Germinal center (tissue), 1 donor: ENCODE measurements at regions not wholly inside any gene's neighbourhood (a gene's known extent, or its start where the extent isn't known, plus 50 kb on each side); places are given as distances from the start of the nearest gene placed in this dataset.

Experiments used
- DNase-seq: peaks from one replicate; pipeline ENCODE4 v3.0.0; 2012; ENCODE audit warnings: mixed read lengths, low spot score

DNA sequence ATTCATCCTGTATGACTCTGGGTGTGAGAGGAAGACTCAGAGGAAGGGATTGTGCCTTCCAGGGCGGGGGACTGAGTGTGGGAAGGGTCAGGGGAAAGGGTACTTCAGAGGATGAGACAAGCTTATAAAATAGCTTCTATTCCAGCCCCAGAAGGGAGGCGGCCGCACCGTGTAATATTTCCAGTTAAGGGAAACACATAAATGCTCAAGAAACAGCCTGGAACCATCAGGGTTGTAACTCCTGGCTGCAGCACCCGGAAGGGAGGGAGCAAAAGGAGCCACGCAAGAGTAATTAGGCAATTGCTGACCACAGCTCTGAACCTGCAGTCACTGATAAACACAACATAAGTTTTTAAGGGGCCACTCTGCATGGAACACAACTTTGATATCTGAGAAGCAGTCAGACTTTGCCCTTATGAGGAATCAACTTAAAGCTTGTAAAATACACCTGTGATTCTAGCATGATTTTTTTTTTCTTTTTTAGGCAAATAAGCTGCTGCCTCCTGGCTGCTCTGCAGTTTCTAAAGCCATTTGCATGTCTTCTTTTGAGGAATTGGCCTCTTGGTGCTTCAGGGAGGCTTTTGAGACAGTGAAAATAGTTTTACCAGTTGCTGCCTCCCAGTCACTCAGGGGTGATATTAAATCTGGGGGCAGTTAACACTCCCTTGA is 382.7 kb downstream of the ENC1 start:
- no peak for DNase-seq

DNA sequence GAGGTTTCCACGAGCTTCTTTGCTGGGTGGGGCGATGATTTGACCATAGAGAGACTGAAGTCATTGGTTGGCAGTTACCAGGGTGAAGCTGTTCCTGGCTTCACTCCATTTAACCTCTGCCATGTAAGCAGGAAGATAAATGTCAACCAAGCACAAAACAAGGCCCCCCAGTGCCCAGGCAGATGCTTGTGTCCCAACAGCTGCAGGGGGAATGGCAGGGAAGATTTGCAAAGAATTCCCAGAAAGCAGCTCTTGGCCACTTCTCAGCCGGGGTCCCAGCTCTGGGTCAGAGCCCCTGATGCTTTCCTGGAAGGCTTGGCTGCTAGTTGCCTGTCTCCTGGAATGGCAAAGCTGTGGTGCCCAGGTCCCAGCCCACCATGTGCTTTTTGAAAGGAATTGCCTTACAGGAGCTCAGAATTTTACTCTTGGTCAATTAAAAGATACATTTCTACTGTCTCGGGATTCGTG is 383.4 kb downstream of the ENC1 start:
- no peak for DNase-seq

DNA sequence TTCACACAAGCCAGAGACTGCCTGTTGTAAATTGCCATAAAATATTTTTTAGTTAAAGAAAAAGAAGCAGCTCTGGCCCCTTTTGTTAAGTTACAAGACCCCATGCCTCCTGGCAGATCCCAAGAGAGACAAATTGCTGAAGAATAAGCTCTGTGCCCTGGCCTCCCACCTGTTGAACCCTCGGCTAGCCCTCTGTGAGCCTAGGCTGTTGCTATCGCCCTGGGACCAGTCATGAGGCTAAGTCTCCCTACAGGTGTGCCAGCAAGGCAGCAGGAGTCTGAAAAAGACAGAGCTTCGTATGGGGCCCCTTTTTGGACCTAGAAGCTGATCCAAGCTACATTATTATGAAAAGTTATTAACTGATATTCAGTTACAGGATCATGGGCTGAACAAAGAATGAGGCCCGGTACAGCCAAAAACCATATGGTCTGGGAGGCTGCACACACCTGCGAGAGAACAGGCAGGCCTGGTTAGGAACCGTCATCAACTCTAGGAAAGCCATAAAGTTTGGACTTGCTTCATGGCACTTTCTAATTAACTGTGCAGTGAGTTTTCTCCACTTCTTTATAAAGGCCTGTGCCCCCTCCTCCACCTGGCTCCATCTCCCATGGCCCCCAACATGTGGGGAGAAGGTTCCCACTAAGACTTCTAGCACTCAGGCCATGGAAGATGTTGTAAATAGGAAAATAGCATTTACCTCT is 384.7 kb downstream of the ENC1 start:
- no peak for DNase-seq

DNA sequence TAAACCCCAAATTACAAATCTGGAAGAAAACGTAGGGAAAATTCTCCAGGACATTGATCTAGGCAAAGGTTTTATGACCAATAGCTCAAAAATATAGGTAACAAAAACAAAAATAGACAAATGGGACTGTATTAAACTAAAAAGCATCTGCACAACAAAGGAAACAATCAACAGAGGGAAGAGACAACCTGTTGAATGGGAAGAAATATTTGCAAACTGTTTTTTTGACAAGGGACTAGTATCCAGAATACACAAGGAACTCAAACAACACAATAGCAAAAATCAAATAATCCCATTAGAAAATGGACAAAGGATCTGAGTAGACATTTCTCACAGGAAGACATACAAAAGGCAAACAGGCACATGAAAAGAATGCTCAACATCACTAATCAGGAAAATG is 386.3 kb downstream of the ENC1 start:
- no peak for DNase-seq

DNA sequence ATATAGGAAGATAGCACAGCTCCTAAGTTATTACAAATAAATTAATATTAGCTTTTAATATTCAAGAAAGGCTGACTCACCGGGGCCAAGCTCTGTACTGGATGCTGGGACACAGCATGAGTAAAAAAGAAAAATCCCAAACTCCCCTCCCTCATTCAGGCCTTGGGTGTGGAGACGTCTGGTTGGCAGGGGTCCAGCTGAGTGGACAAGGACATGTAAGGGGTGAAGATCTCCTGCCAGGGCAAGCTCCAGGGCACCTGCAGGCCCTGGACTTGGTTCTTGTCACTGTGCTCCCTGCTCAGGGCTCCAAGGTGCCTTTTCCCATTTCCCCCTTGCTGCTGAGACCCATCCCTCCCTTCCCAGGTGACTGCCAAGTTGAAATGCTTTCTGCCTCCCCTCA is 388.5 kb downstream of the ENC1 start:
- no peak for DNase-seq

DNA sequence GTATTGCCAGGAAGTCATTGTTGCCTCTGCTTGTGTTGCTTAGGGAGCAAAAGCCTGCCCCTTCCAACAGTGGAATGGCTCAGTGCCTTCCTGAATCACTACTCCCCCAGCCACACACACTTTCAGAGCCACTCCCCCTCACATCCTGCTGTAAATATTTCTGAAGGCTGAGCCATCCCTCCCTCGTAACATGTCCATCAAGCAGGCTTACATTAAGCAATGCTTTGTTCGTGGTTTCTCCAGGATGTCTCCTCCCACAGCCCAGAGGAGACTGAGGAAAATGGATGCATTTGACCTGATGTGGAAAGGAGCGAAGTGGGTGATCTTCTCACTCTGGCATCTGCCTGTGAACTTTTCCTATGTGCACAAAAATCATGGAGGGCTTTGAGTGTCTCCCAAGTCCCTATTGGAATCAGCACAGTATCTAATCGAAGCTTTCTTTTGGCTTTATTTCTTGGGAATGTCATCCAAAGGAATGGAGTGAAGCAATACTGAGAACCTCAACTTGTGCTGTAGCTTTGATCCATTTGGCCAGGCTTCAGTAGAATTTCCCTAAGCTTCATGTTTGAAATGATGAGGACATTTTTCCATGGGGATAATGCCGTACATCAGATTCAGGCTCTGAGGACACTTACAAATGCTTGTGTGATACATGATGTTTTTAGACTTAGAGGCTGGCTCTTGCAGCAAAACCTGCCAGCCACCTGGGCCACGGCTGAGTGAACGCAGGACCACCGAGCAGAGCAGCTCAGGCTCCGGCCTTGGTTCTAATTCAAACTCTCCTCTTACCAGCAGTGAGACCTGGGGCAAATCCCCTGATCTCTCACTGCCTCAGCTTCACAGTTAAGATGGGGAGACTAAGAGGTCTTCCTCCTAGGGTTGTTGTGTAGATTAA is 389.1 kb downstream of the ENC1 start:
- DNase-seq = no peak

DNA sequence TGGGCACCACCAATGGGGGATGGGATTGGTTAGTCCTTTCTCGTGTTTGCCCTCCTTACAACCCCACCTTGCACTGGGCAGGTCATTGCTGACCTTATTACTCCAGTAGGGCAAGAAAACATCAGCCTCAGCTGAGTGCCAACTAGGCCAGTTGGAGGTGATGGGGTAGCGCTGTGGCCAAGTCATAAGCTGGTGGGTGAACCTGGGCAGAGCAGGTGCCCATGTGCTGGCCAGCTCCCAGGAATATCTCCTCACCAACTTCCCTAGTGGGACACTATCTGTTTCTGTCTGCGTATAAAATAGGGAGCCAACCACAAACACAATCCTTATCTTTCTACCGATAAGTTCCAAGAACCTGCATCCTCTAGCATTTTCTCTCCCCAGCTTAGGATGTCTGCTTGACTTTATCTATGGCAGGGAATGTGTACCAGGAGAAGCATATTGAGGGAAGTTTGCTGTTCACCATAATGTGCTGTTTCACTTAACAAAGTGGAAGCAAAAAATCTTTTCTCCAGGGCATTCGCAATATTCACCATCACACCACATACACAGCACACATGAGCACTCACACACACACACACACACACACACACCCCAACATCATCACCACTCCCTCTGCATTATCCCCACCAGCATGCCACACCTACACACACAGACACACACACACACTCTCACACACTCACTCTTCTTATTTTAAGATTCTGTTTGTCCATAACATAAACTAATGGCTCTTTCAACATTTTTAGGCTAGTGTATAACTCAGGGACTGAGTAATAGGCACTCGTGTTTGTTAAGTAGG is 390.0 kb downstream of the ENC1 start:
- no peak for DNase-seq

DNA sequence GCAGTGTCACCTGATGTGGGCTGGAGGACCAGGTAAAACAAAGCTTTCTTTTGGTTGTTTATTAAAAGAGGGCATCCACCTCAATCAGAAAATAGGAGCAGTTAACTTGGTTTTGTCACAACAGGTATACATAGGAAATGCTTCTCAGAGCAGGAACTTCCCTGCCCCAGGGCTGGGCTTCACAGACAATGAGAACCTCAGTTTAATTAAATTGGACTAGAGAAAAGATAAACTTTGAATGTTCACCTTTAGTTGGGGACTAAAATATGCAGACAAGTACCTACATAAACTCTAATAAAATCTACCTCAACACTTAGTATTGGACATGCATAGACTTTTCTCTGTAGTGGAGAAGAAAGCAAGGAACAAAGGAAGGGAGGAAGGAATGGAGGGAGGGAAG is 392.0 kb downstream of the ENC1 start:
- no peak for DNase-seq

DNA sequence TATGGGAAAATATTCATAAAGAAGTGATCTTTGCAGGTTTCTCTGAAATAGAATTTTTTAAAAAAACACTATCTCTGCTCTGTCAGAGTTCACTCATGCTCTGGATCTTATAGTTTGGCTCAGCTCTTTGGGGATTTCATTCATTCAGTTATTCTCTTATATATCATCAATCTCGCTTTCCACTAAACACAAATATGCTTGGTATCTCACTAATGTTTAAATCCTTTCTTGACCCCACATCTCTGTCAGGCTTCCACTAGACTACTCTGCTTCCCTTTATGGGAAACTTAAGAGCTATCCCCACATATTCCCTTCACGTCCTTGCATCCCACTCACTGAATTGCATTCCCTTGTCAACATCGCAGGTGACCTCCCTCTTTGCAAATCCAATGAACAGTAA is 396.1 kb downstream of the ENC1 start:
- no peak for DNase-seq

DNA sequence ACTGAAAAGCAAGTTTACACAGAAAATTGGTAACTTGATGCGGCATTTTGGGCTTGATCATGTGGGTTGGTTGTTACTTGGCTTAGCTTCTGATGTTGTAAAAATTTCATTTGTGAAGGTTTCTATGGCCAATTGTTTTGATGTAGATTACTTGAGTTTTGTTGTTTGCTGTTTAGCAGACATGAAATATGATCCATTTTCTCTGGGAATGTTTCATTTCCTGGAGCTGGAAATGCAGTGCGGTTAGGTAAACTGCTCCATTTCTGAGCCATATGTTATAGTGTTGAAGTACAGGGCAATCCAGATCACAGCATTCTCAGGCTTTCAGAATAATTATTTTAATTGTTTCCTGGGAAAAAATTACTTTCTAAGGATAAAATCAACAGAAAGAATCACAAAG is 396.9 kb downstream of the ENC1 start:
- DNase-seq = no peak

DNA sequence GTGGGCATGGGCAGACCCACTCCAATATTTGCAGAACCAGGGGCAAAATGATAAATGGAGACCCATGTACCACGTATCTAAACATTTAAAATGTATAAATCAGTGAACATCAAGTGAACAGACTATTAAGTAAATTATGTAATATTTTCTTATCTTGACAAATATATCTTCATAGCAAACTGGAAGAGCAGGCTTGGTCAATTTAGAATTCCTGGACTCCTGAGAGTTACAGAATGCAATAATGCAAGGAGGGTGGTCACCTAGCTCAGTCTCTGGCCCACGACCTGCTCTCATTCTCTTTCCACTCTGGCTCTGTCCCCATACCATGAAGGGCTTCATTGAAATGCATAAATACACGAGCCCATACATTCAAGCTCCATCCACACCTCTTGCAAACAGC is 398.0 kb downstream of the ENC1 start:
- no peak for DNase-seq

DNA sequence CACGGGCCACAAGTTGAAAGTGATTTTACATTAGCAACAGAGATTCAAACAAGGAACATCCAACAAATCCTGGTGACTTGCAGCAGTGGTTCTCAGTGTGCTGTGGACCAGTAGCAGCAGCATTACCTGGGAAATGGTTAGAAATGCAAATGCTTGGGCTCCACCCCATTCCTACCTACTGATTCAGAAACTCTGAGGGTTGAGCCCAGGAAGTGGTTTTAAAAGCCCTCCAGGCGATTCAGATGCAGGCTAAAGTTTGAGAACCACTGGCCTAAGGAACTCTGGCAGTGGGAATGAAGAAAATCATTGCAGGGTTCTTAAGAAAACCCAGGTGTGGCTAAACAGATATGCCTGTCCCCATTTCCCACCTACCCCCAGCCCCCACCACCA is 398.8 kb downstream of the ENC1 start:
- no peak for DNase-seq

DNA sequence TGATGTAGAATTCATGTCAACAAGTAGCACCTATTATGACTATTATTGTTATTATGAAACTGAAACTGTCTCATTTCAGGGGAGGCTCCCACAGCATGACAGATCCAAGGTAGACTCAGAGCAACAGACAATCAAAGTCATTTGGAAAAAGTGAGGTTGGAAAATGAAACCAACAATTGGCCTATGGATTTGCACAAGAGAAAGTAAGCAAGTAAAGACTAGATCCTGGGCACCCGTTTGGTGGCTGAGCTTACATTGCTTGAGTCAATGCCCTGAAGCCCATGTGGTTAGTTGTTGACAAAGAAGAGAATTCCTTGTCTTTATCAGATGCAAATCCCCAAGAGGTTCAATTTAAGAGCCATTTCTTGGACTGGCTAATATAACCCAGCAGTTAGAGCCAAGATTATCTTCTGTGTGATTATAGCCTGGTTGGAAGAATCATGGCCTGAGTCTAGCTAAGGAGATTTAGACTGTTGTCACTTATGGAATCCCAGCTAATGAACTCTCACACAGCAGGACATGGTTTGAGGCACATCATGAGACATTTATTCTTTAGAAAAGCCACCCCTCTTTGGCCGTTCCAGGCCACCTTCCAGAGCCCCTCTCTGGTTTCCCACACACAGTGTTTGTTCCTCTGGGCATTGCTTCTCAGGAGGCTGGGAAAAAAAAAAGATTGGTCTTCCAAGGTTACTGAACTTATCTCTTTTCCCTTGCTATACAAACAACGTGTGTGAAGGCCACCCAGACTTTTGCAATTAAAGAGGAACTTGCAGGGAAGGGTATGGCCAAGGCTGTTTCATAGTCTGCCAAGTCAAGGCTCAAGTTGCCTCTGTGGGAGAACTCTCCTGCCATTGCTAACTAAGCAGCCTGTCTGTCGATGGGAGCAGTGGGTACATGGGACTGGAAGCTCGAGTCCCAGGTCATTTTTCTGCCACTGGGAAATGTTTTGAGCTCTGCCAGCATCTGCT is 399.5 kb downstream of the ENC1 start:
- DNase-seq = no peak

DNA sequence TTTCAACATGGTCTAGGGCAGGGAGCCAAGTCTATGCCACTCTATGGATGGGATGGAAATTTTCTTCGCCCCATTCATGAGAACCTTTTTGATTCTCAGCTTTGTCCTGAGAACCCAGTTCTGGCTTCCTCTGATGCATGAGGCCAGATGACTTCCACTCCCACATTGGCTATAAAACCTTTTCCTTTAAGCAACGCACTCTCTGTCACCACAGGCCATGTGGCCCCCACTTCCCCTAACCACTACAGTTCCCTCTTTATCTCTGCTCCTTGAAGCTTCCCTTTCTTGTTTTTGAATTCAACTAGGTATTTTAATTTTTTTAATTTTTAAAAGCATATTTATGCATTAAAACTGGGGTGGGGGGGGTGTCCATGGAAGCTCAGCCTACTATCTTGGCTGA is 401.3 kb downstream of the ENC1 start:
- DNase-seq = no peak

DNA sequence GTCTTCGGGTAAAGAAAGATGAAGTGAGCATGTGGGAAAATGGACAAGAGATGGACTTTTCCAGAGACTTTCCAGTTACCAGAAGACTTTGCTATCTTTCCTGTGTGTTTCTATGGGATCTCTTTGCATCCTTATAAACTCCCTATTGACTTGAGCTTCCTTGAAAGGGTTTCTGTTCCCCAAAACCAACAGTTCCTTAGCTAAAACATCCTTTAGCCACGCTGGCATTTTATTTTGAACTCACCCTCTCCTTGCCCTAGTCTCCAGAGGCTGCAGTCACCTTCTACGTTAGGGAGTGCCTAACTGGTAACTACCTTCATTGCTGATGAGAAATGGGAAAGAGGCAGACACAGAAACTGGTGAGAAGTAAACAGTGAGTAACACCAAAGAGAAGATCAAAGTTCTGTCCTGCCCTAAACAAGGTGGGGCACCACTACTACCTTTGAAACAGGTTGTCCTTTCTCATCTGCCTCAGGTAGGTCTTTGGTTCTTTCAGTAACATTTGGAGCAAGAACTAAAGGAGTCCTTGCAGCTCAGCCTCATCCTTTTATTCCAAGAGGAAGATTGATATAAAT is 402.9 kb downstream of the ENC1 start:
- DNase-seq = no peak

DNA sequence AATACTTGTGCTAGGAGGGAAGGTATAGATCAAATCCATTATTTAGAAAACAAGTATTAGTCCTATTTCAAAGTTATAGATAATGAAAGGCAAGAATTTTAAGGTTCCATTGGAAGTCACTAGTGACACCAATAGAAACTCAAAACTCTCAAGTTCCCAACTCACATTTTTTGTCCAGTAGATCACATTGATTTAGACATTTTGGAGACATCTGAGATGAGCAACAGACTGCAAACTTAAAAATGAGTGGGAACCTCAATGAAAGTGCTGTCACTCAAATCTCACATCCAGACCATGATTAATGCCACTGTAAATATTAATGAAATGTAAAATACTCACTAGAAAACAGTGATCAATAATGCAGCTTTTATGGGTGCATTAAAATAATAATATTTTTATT is 405.0 kb downstream of the ENC1 start:
- no peak for DNase-seq

DNA sequence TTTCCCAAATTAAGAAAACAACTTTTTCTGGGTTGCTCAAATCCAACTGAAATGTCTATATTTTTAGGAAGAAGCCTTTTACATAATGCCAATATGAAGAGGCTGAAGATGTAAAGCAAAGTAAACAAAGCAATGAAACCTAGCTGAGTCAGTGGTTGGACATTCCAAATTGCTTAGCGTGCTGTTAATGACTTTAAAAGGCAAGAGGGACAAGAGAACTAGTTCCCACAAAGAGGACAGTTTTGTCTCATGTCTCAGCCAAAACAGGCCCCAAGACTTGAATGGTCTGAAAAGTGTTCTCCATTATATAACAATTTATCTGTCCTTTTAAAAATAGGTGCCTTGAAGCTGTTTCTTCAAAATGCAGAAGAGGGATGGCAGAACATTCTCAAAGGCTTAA is 407.0 kb downstream of the ENC1 start:
- no peak for DNase-seq

DNA sequence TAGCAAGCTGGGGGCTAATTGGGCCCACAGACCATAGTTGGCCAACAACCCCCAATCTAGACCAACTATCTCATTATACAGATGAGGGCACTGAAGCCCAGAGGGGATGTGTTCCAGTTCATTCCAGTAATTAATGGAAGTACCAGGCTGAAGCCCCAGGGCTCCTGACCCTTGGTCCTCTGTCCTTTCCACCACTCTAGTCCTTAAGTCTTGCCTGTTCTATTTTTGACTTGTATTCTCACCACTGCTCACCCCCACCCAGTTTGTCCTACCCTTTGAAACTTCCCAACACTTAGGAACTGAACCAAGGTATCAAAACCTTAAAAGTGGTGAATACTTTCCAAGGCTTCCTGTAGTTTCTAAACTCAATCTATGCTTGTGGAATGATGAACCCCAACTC is 407.4 kb downstream of the ENC1 start:
- DNase-seq = no peak

DNA sequence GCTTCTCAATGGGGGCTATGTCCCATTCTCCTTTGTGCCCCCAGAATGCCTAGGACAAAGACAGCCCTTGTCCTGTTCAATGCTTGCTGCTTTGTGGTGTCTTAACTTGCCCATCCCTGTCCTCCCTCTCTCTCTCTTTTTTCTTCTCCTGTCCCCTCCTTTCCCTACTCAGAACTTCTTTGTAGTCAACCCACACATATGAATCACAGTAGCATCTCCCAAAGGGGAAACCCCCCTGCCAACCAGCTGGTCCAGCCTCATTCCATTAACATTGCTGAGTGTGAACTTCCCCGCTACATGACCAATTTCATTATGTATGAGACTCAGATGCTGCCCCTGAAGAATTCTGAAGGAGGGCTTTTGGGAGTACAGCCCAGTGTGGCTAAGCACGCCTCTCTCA is 408.3 kb downstream of the ENC1 start:
- no peak for DNase-seq

DNA sequence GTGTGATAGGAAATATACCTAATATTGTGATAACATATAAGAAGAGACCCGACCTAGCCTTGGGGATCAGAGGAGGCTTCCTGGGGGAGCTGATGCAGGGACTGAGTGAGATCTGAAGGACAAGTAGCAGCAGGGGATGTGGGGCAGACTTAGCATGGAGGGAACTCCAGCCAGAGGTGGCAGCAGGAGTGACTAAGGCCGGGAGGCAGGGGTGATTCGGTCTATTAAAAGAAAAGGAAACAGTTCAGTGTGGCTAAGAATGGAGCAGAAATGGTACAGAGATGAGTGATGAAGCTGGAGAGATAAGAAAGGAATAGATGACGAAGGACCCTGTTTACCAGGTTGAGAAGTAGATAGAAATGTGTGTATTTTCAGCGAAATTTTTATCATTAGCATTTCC is 408.8 kb downstream of the ENC1 start:
- DNase-seq = no peak
